Gastroesophageal sphincter (tissue), 4 donors: ENCODE measurements at regions not wholly inside any gene's neighbourhood (a gene's known extent, or its start where the extent isn't known, plus 50 kb on each side); places are given as distances from the start of the nearest gene placed in this dataset.

Experiments
- ATAC-seq: fragments of 150-250 bp; one replicate; pipeline ENCODE4 v1.9.1; 2016; ENCODE audit warnings: mild to moderate bottlenecking, moderate library complexity
- H3K27ac ChIP-seq, 4 donors: fragments of 200-600 bp; sonication (generic) in 3 of 4; 1 replicate in 3 of 4; 2 replicates in 1 of 4; pipeline ENCODE4 v1.5.1; 2016 to 2019
- H3K27me3 ChIP-seq: fragments of 200-600 bp; sonication (generic); one replicate; pipeline ENCODE4 v1.5.1; 2019
- H3K36me3 ChIP-seq, 2 donors: fragments of 200-600 bp; sonication (generic); one replicate each; pipeline ENCODE4 v1.5.1; 2019; ENCODE audit warnings: control low read depth in 1 of 2
- H3K4me1 ChIP-seq, 3 donors: fragments of 200-600 bp; sonication (generic); 1 replicate in 2 of 3; 2 replicates in 1 of 3; pipeline ENCODE4 v1.5.1; 2016 to 2019; ENCODE audit warnings: control low read depth in 2 of 3
- H3K4me3 ChIP-seq, 2 donors: fragments of 200-600 bp; sonication (generic); one replicate each; pipeline ENCODE4 v1.5.1; 2019; ENCODE audit warnings: mild to moderate bottlenecking in 1 of 2, moderate library complexity in 1 of 2
- H3K9me3 ChIP-seq, 3 donors: fragments of 200-600 bp; sonication (generic); one replicate each; pipeline ENCODE4 v1.5.1; 2017 to 2019; ENCODE audit warnings: control low read depth in 2 of 3
- CTCF ChIP-seq, 4 experiments: fragments of 200-600 bp in 2 of 4; fragments of 450-650 bp in 2 of 4; sonication (generic) in 1 of 4; IDR thresholded peaks; one replicate each; pipeline ENCODE4 v1.5.1; 2017 to 2019; ENCODE audit warnings: antibody characterized with exemption in 4 of 4, mild to moderate bottlenecking in 2 of 4, moderate library complexity in 2 of 4
- EP300 ChIP-seq: sonication (generic); formaldehyde crosslinking; IDR thresholded peaks from one replicate; pipeline ENCODE4 v1.6.1; 2017; ENCODE audit warnings: antibody characterized with exemption, mild to moderate bottlenecking
- POLR2A ChIP-seq, 2 donors: fragments of 450-650 bp; IDR thresholded peaks; one replicate each; pipeline ENCODE4 v1.6.1; 2017; ENCODE audit warnings: antibody characterized with exemption in 2 of 2, mild to moderate bottlenecking in 2 of 2, moderate library complexity in 1 of 2
- POLR2AphosphoS5 ChIP-seq: sonication (generic); formaldehyde crosslinking; IDR thresholded peaks from one replicate; pipeline ENCODE4 v1.6.1; 2017; ENCODE audit warnings: antibody characterized with exemption
- WGBS, 2 donors: methylation state at CpG; one replicate each; pipeline ENCODE4 v1.1.5; 2018; ENCODE audit warnings: low coverage in 1 of 2; 5-methylcytosine and 5-hydroxymethylcytosine counted together

DNA sequence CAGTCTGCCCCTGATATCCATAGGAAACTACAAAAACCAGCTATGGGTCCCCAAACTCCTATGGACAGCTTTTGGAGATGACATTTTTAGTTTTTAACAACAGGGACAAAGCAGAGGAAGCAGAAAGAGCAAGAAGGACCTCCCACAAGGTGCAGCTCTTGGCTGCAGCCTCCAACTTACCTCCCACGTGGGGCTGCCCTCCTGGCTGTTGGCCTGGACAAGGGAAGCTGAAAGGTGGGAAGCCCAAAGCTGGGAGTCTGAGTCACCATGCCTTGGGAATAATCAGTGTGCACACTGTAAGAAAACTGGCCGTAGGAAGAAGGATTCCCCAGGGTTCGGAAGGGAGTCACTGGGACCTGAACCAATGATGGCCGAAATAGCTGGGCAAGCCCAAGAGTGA is 51.8 kb upstream of the PAX1 start:
- no peak overlapping the region for H3K4me3 ChIP-seq
- WGBS, 2 donors = 85% methylated on average over 4 of the region's 4 CpGs; no CpG with 5 or more reads in 1 of the 2 donors
- TF ChIP-seq POLR2A (IDR thresholded peaks at IDR 0.05) (no peak), POLR2AphosphoS5 (no peak), CTCF (IDR thresholded peaks at IDR 0.05) (no peak), EP300 (no peak)
- no peaks in the 10 kb centered on the region for H3K9me3 ChIP-seq
- ATAC-seq = no peak
- H3K36me3 ChIP-seq = no peaks in the 10 kb centered on the region
- peaks cover 6% of the 10 kb centered on the region for H3K27me3 ChIP-seq
- H3K27ac ChIP-seq = no peak overlapping the region
- H3K4me1 ChIP-seq = no peaks in the 10 kb centered on the region

DNA sequence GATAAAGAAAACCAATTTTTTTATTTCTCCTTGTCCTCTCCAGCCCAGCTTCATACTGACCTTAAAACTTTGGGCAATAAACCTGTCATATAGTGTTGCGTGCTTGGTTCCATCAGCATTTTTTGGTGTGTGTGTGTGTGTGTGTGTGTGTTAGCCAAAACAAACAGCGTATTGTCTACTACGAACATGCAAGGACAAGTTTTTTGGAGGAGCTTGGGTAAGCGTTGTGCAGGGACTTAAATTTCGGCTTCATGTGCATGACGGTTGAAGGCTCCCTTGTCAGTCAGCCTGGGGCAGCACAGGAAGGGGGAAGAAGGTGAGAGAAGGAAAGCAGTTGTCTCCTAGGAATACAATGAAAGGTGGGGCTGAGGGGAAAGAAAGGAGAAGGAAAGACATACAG is 62.0 kb upstream of the PAX1 start:
- ATAC-seq = no peak
- TF ChIP-seq CTCF (IDR thresholded peaks at IDR 0.05) (no peak), POLR2AphosphoS5 (no peak), POLR2A (IDR thresholded peaks at IDR 0.05) (no peak), EP300 (no peak)
- WGBS, 2 donors = 65 to 75% methylated on average over 3 to 6 of the region's 6 CpGs

DNA sequence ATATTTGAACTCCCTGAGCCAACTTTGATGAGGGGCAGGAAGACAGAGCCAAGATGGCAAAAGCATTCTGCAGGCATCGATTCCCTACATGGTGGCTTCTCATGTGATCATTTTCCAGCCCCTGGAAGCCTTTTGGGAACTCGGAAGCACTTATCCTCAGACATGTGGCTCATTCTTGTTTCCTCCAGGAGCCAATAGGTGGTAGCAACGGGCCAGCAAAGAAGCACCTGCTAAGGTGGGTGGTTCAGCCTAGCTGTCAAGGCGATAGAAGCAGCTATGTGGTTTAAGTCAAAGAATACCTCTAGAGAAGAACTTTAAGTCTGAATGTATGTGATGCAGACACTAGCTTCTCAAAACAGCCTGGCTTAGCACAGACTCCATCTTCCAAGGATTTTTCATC is 64.9 kb upstream of the PAX1 start:
- no peak overlapping the region for H3K4me3 ChIP-seq
- no peak for ATAC-seq

More for the DNA sequence above, 62.0 kb upstream of the PAX1 start:
- Histone ChIP-seq H3K9me3 (peaks cover 0 to 28% (median 0%) of the 10 kb centered on the region in 3 donors), H3K4me3 (no peak overlapping the region), H3K36me3 (no peaks in the 10 kb centered on the region), H3K4me1 (no peaks in the 10 kb centered on the region), H3K27ac (no peak overlapping the region), H3K27me3 (peaks cover 8% of the 10 kb centered on the region)

GRCh38 chr20:21633829-21634228 is 71.6 kb upstream of the PAX1 start:
- 80% methylated on average over 4 of the region's 4 CpGs; no CpG with 5 or more reads in 1 of the 2 donors for WGBS, 2 donors
- H3K36me3 ChIP-seq = no peaks in the 10 kb centered on the region
- no peaks in the 10 kb centered on the region for H3K4me1 ChIP-seq
- no peak for ATAC-seq
- H3K27me3 ChIP-seq = peaks cover 14% of the 10 kb centered on the region
- no peak overlapping the region for H3K27ac ChIP-seq
- H3K9me3 ChIP-seq = no peaks in the 10 kb centered on the region
- no peak for TF ChIP-seq POLR2AphosphoS5
- no peak for TF ChIP-seq POLR2A (IDR thresholded peaks at IDR 0.05)
- TF ChIP-seq EP300 = no peak
- TF ChIP-seq CTCF (IDR thresholded peaks at IDR 0.05) = no peak
- H3K4me3 ChIP-seq = no peak overlapping the region

More for the DNA sequence above, 64.9 kb upstream of the PAX1 start:
- peaks cover 0 to under 1% (median 0%) of the 10 kb centered on the region in 3 donors for H3K9me3 ChIP-seq
- H3K27ac ChIP-seq = no peak overlapping the region
- 0 to 50% methylated on average over 1 of the region's 4 CpGs for WGBS, 2 donors
- H3K36me3 ChIP-seq = no peaks in the 10 kb centered on the region
- H3K4me1 ChIP-seq = no peaks in the 10 kb centered on the region
- peaks cover 8% of the 10 kb centered on the region for H3K27me3 ChIP-seq
- no peak for TF ChIP-seq POLR2AphosphoS5
- no peak for TF ChIP-seq EP300
- TF ChIP-seq CTCF (IDR thresholded peaks at IDR 0.05) = no peak
- no peak for TF ChIP-seq POLR2A (IDR thresholded peaks at IDR 0.05)

DNA sequence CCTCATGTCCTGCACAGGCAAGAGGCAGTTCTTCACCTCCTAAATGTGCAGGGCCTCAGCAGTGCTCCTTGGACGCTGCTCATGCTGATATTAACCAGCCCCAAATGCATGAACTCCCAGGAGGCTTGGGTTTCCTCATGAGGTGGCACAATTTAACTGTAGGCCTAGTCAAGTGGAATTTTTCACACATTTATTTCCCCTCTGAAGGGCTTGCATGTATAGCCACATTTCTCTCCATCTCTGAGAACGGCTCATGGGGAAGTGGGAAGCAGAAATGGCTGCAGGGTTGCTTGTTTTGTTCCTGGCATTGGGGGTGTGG is 72.8 kb upstream of the PAX1 start:
- no CpG with 5 or more reads among the region's 2 CpGs for WGBS, 2 donors

More for the DNA sequence above, 72.8 kb upstream of the PAX1 start:
- no peak for TF ChIP-seq POLR2A (IDR thresholded peaks at IDR 0.05)
- TF ChIP-seq CTCF (IDR thresholded peaks at IDR 0.05) = no peak
- TF ChIP-seq EP300 = no peak
- TF ChIP-seq POLR2AphosphoS5 = no peak
- peaks cover 23% of the 10 kb centered on the region for H3K27me3 ChIP-seq
- H3K4me1 ChIP-seq = no peaks in the 10 kb centered on the region
- no peaks in the 10 kb centered on the region for H3K9me3 ChIP-seq
- no peak overlapping the region for H3K4me3 ChIP-seq
- no peak overlapping the region for H3K27ac ChIP-seq
- H3K36me3 ChIP-seq = no peaks in the 10 kb centered on the region
- no peak for ATAC-seq
